ENCODE measurements at regions not wholly inside any gene's neighbourhood (a gene's known extent, or its start where the extent isn't known, plus 50 kb on each side); places are given as distances from the start of the nearest gene placed in this dataset.
"Not testable (repeated sequence)": the region's sequence is repeated elsewhere in the genome, so short reads cannot be mapped to it uniquely, and the experiment has no call there.

- DNase-seq = no peak
Measured at GRCh38 chr5:89377767-89378455, 494.9 kb upstream of the MEF2C start.

- no peak for DNase-seq
Measured at GRCh38 chr5:89374818-89375521, 492.0 kb upstream of the MEF2C start.

GRCh38 chr5:89374144-89374784, 491.3 kb upstream of the MEF2C start:
- no peak for DNase-seq

- no peak for DNase-seq
Measured at GRCh38 chr5:89372176-89372575, 489.2 kb upstream of the MEF2C start.

- DNase-seq = no peak
Measured at GRCh38 chr5:89371646-89372045, 488.7 kb upstream of the MEF2C start.

GRCh38 chr5:89359046-89359445, 476.1 kb upstream of the MEF2C start:
- no peak for DNase-seq

DNA sequence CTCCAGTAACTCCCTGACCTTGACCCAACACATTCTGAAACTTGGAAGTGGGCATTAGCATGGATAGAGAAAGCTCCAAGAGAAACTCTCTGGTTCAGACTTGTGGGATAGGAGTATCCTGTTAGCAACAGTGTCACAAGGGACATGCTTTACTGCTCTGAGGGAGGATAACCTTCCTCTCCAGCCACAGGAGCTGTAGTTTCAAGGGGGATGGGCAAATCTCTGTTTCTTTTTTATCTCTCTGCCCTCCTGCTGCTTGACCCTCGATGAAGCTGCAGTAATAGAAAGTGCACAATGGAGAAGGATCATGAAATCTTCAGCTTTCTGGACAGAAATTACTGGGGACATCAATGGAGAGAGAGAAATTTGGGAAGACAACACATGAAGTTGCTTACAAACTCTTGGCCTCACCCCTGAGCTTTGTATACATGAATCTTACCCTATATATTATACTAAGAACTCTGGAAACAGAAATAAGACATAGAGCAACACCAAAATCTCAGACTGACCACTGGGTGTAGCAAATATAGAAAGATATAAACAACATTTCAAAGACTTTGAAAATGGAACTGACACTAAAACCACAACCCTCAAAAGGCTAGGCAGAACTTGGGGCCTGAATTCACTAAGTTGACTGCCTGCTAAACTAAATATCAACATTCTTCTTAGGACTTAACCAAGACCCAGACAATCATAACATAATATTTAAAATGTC, 471.0 kb upstream of the MEF2C start:
- no peak for DNase-seq

DNA sequence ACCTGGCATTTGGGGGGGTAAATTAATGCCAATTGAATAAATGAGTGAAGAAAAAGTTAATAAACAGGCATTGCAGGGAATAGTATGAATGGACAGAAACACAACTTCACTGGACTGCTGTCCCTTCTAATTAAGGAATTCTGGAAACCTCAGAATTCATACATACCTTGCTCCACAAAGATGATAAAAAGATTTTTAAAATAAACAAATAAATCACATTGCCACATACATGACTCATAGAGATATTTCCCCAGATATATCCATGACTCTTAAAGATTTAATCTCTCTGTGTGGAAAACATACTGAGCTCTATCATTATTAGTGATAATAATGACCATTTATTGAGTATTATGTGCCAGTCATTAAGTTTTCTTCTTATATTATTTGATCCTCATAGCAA, 469.0 kb upstream of the MEF2C start:
- DNase-seq = no peak

DNA sequence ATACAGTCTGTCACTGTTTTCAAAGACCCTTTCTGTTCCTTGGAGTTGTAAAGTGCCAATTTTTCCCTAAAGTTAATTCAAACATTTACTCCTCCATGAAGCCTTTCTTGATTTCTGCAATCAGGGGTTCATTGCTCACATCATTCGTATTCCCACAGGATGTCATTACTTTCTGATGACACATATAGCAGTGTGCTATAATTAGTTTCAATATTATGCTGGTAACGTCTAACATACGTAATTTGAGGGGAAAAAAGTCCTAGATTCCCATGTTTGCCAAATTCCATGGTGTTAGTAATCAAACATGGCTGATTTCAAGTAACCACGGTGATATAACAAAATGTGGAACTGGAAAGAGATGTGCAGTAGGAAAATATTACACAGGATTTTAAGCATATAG, 468.2 kb upstream of the MEF2C start:
- no peak for DNase-seq

GRCh38 chr5:89350684-89351083, 467.7 kb upstream of the MEF2C start:
- DNase-seq = no peak

DNA sequence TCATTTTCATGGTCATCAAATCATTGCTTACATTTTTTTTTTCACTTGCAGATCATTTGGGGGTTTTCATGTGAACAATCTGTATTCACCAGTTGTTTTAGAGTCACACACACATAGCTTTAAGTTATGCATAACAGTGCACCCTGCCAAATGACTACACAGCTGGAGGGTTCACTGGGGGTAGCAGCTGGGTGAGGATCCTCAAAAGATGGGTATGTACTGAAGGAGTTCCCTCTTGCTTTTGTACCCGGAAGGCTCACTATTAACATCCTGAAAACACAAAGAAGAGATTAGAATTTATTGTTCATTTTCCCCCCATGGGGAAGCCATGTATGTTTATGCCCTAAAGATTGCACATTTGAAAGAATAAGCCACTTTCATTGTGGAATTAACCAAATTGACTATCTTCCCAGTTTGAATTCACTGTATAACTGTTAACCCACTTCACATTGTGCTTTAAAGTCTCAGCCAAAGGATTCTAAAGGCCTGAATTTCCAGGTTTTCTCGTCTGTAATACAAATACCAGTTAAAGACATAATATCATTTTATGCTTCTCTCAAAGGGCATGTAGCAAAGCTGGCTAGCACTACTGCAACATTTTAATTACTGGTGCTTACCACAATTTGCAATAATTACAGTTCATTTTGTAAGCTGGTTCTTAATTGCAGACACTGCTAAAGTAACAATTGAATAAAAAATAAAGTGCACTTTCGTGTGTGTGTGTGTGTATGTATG, 466.4 kb upstream of the MEF2C start:
- DNase-seq = no peak

- no peak for DNase-seq
Measured at GRCh38 chr5:89346573-89346972, 463.6 kb upstream of the MEF2C start.

- DNase-seq = no peak
Measured at GRCh38 chr5:89343666-89344065, 460.7 kb upstream of the MEF2C start.

GRCh38 chr5:89342106-89342876, 459.3 kb upstream of the MEF2C start:
- no peak for DNase-seq

- DNase-seq = no peak
Measured at GRCh38 chr5:89338935-89339334, 456.0 kb upstream of the MEF2C start.

DNA sequence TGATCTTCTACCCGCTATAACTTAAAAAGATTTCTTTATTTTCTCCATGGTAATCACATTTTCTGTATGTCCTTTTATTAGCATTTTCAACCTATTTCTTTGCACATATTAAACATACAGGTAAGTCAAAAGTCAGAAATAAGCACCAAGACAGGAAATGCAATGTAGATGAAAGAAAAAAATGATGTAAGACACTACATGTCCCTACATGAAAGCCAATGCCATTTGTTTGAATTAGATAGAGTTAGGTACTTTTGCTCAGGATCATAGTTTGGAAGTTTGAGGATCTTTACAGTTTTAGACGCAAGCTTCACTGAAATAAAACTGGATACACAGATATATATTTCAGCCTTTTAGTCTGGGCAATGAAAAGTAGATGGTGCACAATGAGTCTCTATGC, 453.1 kb upstream of the MEF2C start:
- DNase-seq = no peak

GRCh38 chr5:89330140-89330539, 447.2 kb upstream of the MEF2C start:
- DNase-seq = no peak

DNA sequence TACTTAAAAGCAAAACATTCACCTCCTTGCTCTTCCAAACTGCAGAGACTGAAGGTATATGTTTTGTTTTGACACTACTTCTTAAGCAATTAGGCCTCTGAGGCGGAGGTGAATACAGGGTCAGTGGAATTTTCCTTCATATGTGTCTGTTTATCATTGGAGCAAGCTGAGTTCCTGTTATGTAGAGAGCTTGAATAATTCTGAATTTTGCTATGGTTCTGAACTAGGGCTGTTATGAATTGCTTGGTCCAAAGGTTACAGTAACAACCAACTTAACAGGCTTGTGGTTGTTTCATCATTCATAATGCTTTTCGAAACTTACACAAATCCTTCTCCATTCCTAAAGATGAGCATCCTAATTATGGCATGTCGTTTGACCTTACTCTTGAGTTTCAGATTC, 444.6 kb upstream of the MEF2C start:
- DNase-seq = no peak

- no peak for DNase-seq
Measured at GRCh38 chr5:89324990-89325389, 442.0 kb upstream of the MEF2C start.

- DNase-seq = no peak
Measured at GRCh38 chr5:89320421-89321277, 437.7 kb upstream of the MEF2C start.

GRCh38 chr5:89317838-89318237, 434.9 kb upstream of the MEF2C start:
- DNase-seq = not testable (repeated sequence)

Data from central memory CD4-positive, alpha-beta T cell (primary cell).